SK-N-SH (cell line): ENCODE measurements at regions not wholly inside any gene's neighbourhood (a gene's known extent, or its start where the extent isn't known, plus 50 kb on each side); places are given as distances from the start of the nearest gene placed in this dataset.

ENCODE experiments used
- CTCF ChIA-PET: fragments of 300-600, 350-600 bp; formaldehyde crosslinking; extraction: SDS; loops from one replicate; lab custom pipeline; 2021; lab: Yijun Ruan, JAX
- POLR2A ChIA-PET: fragments of 350-600 bp; sonication (Branson Sonifier 250); formaldehyde crosslinking; extraction: SDS; loops from one replicate; lab custom pipeline; 2020; ENCODE audit warnings: antibody characterized with exemption, inconsistent platforms; lab: Yijun Ruan, JAX
- DNase-seq: peaks from one replicate; pipeline ENCODE4 v3.0.0; 2012
- H2AFZ ChIP-seq: fragments of 200-600 bp; sonication (generic); 2 replicates; pipeline ENCODE4 v1.8.1; 2016; ENCODE audit warnings: antibody characterized with exemption, mild to moderate bottlenecking, low read depth
- H3F3A ChIP-seq: fragments of 200-600 bp; sonication (generic); replicated peaks from 2 replicates; pipeline ENCODE3; 2016; ENCODE audit warnings: antibody characterized with exemption, mild to moderate bottlenecking; ENCODE audit not compliant: insufficient read depth
- H3K27ac ChIP-seq, 2 experiments: fragments of 200-500 bp in 1 of 2; fragments of 200-600 bp in 1 of 2; sonication (Bioruptor generic) in 1 of 2; sonication (generic), shearing (Covaris generic) in 1 of 2; 2 replicates each; pipeline versions ENCODE4 v1.5.1 to v1.6.1; 2014 to 2016; ENCODE audit warnings: low read depth in 2 of 2, inconsistent platforms in 1 of 2, low read length in 1 of 2, mild to moderate bottlenecking in 1 of 2, mixed read lengths in 1 of 2
- H3K27me3 ChIP-seq: fragments of 200-600 bp; sonication (generic), shearing (Covaris generic); 2 replicates; pipeline ENCODE4 v1.6.1; 2016; ENCODE audit warnings: mixed run types; ENCODE audit not compliant: insufficient read depth
- H3K36me3 ChIP-seq, 2 experiments: fragments of 200-500 bp in 1 of 2; fragments of 200-600 bp in 1 of 2; sonication (Bioruptor generic) in 1 of 2; sonication (generic) in 1 of 2; replicated peaks in 1 of 2; 2 replicates each; pipeline versions ENCODE3 to v1.5.1; 2014 to 2016; ENCODE audit warnings: low read length in 1 of 2, mild to moderate bottlenecking in 1 of 2; ENCODE audit not compliant: insufficient read depth in 2 of 2, control insufficient read depth in 1 of 2
- H3K4me1 ChIP-seq, 2 experiments: fragments of 200-500 bp in 1 of 2; fragments of 200-600 bp in 1 of 2; sonication (Bioruptor generic) in 1 of 2; sonication (generic), shearing (Covaris generic) in 1 of 2; 2 replicates each; pipeline versions ENCODE4 v1.5.1 to v1.6.1; 2014 to 2016; ENCODE audit warnings: low read depth in 1 of 2, low read length in 1 of 2, mixed run types in 1 of 2; ENCODE audit not compliant: insufficient read depth in 2 of 2, control insufficient read depth in 1 of 2
- H3K4me2 ChIP-seq: fragments of 200-600 bp; sonication (generic), shearing (Covaris generic); 2 replicates; pipeline ENCODE4 v1.6.1; 2017; ENCODE audit warnings: mixed run types
- H3K4me3 ChIP-seq, 2 experiments: fragments of 200-500 bp in 1 of 2; fragments of 200-600 bp in 1 of 2; sonication (Bioruptor generic) in 1 of 2; sonication (generic), shearing (Covaris generic) in 1 of 2; 2 replicates each; pipeline versions ENCODE4 v1.5.1 to v1.8.1; 2014 to 2016; ENCODE audit warnings: low read depth in 2 of 2, inconsistent platforms in 1 of 2, low read length in 1 of 2, mild to moderate bottlenecking in 1 of 2, mixed read lengths in 1 of 2, moderate library complexity in 1 of 2
- H3K79me2 ChIP-seq: fragments of 200-600 bp; sonication (generic); 2 replicates; pipeline ENCODE4 v1.8.1; 2017; ENCODE audit warnings: mild to moderate bottlenecking; ENCODE audit not compliant: insufficient read depth
- H3K9ac ChIP-seq: fragments of 200-600 bp; sonication (generic); 2 replicates; pipeline ENCODE4 v1.6.1; 2017; ENCODE audit warnings: mixed run types
- H3K9me2 ChIP-seq: fragments of 200-600 bp; sonication (generic); 2 replicates; pipeline ENCODE4 v1.6.1; 2017; ENCODE audit warnings: mixed run types
- H3K9me3 ChIP-seq: fragments of 200-600 bp; sonication (generic); 2 replicates; pipeline ENCODE4 v1.6.1; 2017; ENCODE audit warnings: mixed run types, mild to moderate bottlenecking, moderate library complexity
- H4K20me1 ChIP-seq: fragments of 200-600 bp; sonication (generic); 2 replicates; pipeline ENCODE4 v1.6.1; 2017; ENCODE audit warnings: mild to moderate bottlenecking, mixed run types; ENCODE audit not compliant: insufficient read depth
- CHD2 ChIP-seq: fragments of 150-350 bp; IDR thresholded peaks from 2 replicates; pipeline ENCODE4 v1.6.1; 2018; ENCODE audit warnings: low read length; ENCODE audit not compliant: partially characterized antibody
- ELF1 ChIP-seq: IDR thresholded peaks from 2 replicates; pipeline ENCODE4 v1.4.0; 2012
- EZH2phosphoT487 ChIP-seq: fragments of 200-600 bp; sonication (generic); IDR thresholded peaks from 2 replicates; pipeline ENCODE4 v1.6.1; 2017; ENCODE audit warnings: low read depth, mixed run types, mild to moderate bottlenecking, antibody characterized with exemption, moderate library complexity, borderline replicate concordance
- FOSL2 ChIP-seq: IDR thresholded peaks from 2 replicates; pipeline ENCODE4 v1.4.0; 2012; ENCODE audit warnings: low read depth, mild to moderate bottlenecking, moderate library complexity, borderline replicate concordance
- FOXJ3 ChIP-seq: sonication (generic); formaldehyde crosslinking; IDR thresholded peaks from 2 replicates; pipeline ENCODE4 v1.5.1; 2020; ENCODE audit warnings: mild to moderate bottlenecking, missing genetic modification reagents
- JUND ChIP-seq: IDR thresholded peaks from 2 replicates; pipeline ENCODE4 v1.4.0; 2012
- NFIC ChIP-seq: IDR thresholded peaks from 2 replicates; pipeline ENCODE4 v1.4.0; 2012; ENCODE audit warnings: borderline replicate concordance
- RAD21 ChIP-seq: IDR thresholded peaks from 2 replicates; pipeline ENCODE4 v1.6.1; 2012; ENCODE audit warnings: mild to moderate bottlenecking, low read length
- RXRA ChIP-seq: IDR thresholded peaks from 2 replicates; pipeline ENCODE4 v1.4.0; 2012; ENCODE audit warnings: low read depth, mild to moderate bottlenecking, borderline replicate concordance
- SIN3A ChIP-seq: IDR thresholded peaks from 2 replicates; pipeline ENCODE4 v1.6.1; 2012; ENCODE audit warnings: low read depth, mild to moderate bottlenecking, low read length, moderate library complexity, borderline replicate concordance
- TCF12 ChIP-seq: IDR thresholded peaks from 2 replicates; pipeline ENCODE4 v1.4.0; 2012
- WGBS: methylation state at CpG from one replicate; pipeline ENCODE4 v1.1.6; 2017; ENCODE audit warnings: low lambda C conversion rate; 5-methylcytosine and 5-hydroxymethylcytosine counted together
- TF ChIP-seq, protein P1 (sequence below): IDR thresholded peaks from 2 replicates; pipeline ENCODE4 v1.4.0; 2012; ENCODE audit warnings: low read depth, borderline replicate concordance
- TF ChIP-seq, protein P2 (sequence below): IDR thresholded peaks from 2 replicates; pipeline ENCODE4 v1.6.1; 2012; ENCODE audit warnings: mild to moderate bottlenecking, low read depth, low read length, moderate library complexity
- TF ChIP-seq, protein P3 (sequence below): IDR thresholded peaks from 2 replicates; pipeline ENCODE4; 2012
- TF ChIP-seq, protein P4 (sequence below): fragments of 150-350 bp; IDR thresholded peaks from 2 replicates; pipeline ENCODE4 v1.6.1; 2016; ENCODE audit warnings: mild to moderate bottlenecking, low read depth, low read length

DNA sequence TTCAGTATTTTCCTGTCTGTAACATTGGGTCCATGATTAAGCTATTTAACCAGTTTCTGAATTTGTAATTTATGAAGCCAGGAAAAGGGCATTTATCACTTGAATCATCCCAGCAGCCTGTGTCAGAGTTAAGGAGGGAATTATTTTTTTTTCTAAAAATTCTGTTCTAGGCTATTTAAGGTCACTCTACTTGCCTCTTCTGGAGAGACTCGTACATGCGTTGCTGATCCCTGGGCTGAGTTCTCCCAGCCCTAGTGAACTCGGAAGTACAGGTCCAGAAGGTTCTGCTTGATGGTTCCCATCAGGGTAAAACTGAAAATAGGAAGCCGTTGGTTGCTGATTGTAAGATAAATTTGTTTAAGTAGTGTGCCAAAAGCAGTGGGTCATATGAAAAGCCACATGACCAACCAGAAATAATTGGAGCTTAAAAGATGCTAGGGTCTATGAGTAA is 90.7 kb downstream of the GPR88 start:
- 71% methylated on average over 4 of the region's 4 CpGs for WGBS
- Histone ChIP-seq H3K9ac (peak overlapping the region; percentile 49), H3K9me2 (no peaks in the 10 kb centered on the region), H4K20me1 (no peaks in the 10 kb centered on the region), H3K79me2 (no peaks in the 10 kb centered on the region), H3K27ac (peak overlapping the region in 1 of 2 experiments; percentile 85; a peak in 3 of 4 replicates), H3K9me3 (no peaks in the 10 kb centered on the region), H3K4me3 (no peak overlapping the region), H3K4me1 (peaks cover 0 to 28% of the 10 kb centered on the region in 2 experiments), H2AFZ (peak overlapping the region; percentile 24; the same call in 1 of the 2 replicates), H3K4me2 (no peak overlapping the region; the same call in 1 of the 2 replicates), H3F3A (peaks cover 41% of the 10 kb centered on the region), H3K36me3 (no peaks in the 10 kb centered on the region), H3K27me3 (no peaks in the 10 kb centered on the region)
- DNase-seq, result no peak
- no peak for TF ChIP-seq EZH2phosphoT487
- no peak for TF ChIP-seq TCF12
- TF ChIP-seq ELF1, result no peak
- no peak for TF ChIP-seq SIN3A
- TF ChIP-seq CHD2, result no peak
- no peak for TF ChIP-seq FOXJ3 (CRISPR knock-in tag)
- peak; percentile 55; the same call in 1 of the 2 replicates for TF ChIP-seq RXRA
- no peak for TF ChIP-seq NFIC
- TF ChIP-seq, protein P1, sequence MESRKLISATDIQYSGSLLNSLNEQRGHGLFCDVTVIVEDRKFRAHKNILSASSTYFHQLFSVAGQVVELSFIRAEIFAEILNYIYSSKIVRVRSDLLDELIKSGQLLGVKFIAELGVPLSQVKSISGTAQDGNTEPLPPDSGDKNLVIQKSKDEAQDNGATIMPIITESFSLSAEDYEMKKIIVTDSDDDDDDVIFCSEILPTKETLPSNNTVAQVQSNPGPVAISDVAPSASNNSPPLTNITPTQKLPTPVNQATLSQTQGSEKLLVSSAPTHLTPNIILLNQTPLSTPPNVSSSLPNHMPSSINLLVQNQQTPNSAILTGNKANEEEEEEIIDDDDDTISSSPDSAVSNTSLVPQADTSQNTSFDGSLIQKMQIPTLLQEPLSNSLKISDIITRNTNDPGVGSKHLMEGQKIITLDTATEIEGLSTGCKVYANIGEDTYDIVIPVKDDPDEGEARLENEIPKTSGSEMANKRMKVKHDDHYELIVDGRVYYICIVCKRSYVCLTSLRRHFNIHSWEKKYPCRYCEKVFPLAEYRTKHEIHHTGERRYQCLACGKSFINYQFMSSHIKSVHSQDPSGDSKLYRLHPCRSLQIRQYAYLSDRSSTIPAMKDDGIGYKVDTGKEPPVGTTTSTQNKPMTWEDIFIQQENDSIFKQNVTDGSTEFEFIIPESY, result no peak
- no peak for TF ChIP-seq JUND
- TF ChIP-seq, protein P2, sequence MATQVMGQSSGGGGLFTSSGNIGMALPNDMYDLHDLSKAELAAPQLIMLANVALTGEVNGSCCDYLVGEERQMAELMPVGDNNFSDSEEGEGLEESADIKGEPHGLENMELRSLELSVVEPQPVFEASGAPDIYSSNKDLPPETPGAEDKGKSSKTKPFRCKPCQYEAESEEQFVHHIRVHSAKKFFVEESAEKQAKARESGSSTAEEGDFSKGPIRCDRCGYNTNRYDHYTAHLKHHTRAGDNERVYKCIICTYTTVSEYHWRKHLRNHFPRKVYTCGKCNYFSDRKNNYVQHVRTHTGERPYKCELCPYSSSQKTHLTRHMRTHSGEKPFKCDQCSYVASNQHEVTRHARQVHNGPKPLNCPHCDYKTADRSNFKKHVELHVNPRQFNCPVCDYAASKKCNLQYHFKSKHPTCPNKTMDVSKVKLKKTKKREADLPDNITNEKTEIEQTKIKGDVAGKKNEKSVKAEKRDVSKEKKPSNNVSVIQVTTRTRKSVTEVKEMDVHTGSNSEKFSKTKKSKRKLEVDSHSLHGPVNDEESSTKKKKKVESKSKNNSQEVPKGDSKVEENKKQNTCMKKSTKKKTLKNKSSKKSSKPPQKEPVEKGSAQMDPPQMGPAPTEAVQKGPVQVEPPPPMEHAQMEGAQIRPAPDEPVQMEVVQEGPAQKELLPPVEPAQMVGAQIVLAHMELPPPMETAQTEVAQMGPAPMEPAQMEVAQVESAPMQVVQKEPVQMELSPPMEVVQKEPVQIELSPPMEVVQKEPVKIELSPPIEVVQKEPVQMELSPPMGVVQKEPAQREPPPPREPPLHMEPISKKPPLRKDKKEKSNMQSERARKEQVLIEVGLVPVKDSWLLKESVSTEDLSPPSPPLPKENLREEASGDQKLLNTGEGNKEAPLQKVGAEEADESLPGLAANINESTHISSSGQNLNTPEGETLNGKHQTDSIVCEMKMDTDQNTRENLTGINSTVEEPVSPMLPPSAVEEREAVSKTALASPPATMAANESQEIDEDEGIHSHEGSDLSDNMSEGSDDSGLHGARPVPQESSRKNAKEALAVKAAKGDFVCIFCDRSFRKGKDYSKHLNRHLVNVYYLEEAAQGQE, result no peak
- TF ChIP-seq, protein P3, sequence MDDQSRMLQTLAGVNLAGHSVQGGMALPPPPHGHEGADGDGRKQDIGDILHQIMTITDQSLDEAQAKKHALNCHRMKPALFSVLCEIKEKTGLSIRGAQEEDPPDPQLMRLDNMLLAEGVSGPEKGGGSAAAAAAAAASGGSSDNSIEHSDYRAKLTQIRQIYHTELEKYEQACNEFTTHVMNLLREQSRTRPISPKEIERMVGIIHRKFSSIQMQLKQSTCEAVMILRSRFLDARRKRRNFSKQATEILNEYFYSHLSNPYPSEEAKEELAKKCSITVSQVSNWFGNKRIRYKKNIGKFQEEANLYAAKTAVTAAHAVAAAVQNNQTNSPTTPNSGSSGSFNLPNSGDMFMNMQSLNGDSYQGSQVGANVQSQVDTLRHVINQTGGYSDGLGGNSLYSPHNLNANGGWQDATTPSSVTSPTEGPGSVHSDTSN, result peak; percentile 60
- no peak for TF ChIP-seq RAD21
- TF ChIP-seq, protein P4, sequence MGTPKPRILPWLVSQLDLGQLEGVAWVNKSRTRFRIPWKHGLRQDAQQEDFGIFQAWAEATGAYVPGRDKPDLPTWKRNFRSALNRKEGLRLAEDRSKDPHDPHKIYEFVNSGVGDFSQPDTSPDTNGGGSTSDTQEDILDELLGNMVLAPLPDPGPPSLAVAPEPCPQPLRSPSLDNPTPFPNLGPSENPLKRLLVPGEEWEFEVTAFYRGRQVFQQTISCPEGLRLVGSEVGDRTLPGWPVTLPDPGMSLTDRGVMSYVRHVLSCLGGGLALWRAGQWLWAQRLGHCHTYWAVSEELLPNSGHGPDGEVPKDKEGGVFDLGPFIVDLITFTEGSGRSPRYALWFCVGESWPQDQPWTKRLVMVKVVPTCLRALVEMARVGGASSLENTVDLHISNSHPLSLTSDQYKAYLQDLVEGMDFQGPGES, result no peak
- peak; percentile 18; the same call in 1 of the 2 replicates for TF ChIP-seq FOSL2
- CTCF ChIA-PET, result no interaction called here
- POLR2A ChIA-PET, result no interaction called here
